ENCODE measurements at regions not wholly inside any gene's neighbourhood (a gene's known extent, or its start where the extent isn't known, plus 50 kb on each side); places are given as distances from the start of the nearest gene placed in this dataset.
"Not testable (repeated sequence)": the region's sequence is repeated elsewhere in the genome, so short reads cannot be mapped to it uniquely, and the experiment has no call there.

- no peak for DNase-seq
Measured at GRCh38 chrX:84611843-84612636, 109.8 kb upstream of the HDX start.

- no peak for DNase-seq
Measured at GRCh38 chrX:84634201-84634782, 132.0 kb upstream of the HDX start.

- no peak for DNase-seq
Measured at GRCh38 chrX:84666086-84666485, 163.8 kb upstream of the HDX start.

- DNase-seq = no peak
Measured at GRCh38 chrX:84690228-84690627, 188.0 kb upstream of the HDX start.

- DNase-seq = no peak
Measured at GRCh38 chrX:84709987-84710386, 207.7 kb upstream of the HDX start.

- DNase-seq = no peak
Measured at GRCh38 chrX:84710611-84711010, 208.4 kb upstream of the HDX start.

- no peak for DNase-seq
Measured at GRCh38 chrX:84712621-84713020, 210.4 kb upstream of the HDX start.

- no peak for DNase-seq
Measured at GRCh38 chrX:84715315-84715714, 213.1 kb upstream of the HDX start.

GRCh38 chrX:84717343-84717742, 215.1 kb upstream of the HDX start:
- no peak for DNase-seq

- no peak for DNase-seq
Measured at GRCh38 chrX:84721416-84721815, 219.2 kb upstream of the HDX start.

- no peak for DNase-seq
Measured at GRCh38 chrX:84724576-84724975, 222.3 kb upstream of the HDX start.

- no peak for DNase-seq
Measured at GRCh38 chrX:84729408-84729807, 227.2 kb upstream of the HDX start.

GRCh38 chrX:84729809-84730208, 227.6 kb upstream of the HDX start:
- peak in 1 of 2 donors; percentile 2 for DNase-seq

- no peak for DNase-seq
Measured at GRCh38 chrX:84735025-84735424, 232.8 kb upstream of the HDX start.

GRCh38 chrX:84737471-84737871, 235.2 kb upstream of the HDX start:
- no peak for DNase-seq

GRCh38 chrX:84747516-84747915, 245.3 kb upstream of the HDX start:
- DNase-seq = no peak

- no peak for DNase-seq
Measured at GRCh38 chrX:84748965-84749656, 246.9 kb upstream of the HDX start.

GRCh38 chrX:84760560-84760959, 243.1 kb upstream of the APOOL start:
- DNase-seq = no peak

GRCh38 chrX:84796321-84796720, 207.4 kb upstream of the APOOL start:
- no peak for DNase-seq

- DNase-seq = no peak
Measured at GRCh38 chrX:84830836-84831235, 172.8 kb upstream of the APOOL start.

GRCh38 chrX:84846541-84846940, 157.1 kb upstream of the APOOL start:
- not testable (repeated sequence) for DNase-seq

GRCh38 chrX:84851183-84851582, 152.5 kb upstream of the APOOL start:
- not testable (repeated sequence) for DNase-seq

GRCh38 chrX:84856791-84857190, 146.9 kb upstream of the APOOL start:
- not testable (repeated sequence) for DNase-seq

- DNase-seq = not testable (repeated sequence)
Measured at GRCh38 chrX:84858771-84859170, 144.9 kb upstream of the APOOL start.

Data from activated CD4-positive, alpha-beta T cell treated with anti-CD3 and anti-CD28 coated beads for 4 hours (primary cell).